ENCODE measurements at regions not wholly inside any gene's neighbourhood (a gene's known extent, or its start where the extent isn't known, plus 50 kb on each side); places are given as distances from the start of the nearest gene placed in this dataset.

DNA sequence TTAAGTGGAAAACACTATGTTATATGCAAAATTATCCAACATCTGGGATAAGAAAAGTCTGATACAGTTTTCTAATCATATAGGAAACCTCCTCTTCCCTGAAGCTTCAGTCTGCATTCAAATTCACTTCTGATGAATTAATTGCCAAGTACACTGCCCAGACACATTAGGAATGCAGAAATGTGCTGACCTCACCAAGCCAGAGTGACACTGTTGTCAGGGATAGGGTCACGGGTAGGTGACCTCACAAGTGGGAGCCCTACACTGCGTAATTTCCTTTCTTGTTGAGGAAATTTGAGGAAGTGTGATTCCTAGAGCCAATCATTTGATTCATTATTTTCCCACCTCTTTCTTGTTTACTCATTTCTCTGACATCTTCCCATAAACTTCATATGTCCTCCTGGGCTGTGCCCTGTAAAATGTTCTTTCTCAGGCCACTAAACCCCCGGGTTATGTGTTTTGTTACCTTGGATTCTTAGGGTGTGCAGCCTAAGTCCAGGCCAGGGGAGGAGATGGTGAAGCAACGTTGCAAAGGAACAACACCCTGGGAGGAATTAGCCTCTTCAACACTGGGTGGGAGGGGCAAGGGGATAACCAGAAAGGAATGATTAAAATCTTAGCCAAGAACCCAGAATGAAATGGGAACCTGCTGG, 411.9 kb downstream of the MTRR start:
- TF ChIP-seq, protein P1, sequence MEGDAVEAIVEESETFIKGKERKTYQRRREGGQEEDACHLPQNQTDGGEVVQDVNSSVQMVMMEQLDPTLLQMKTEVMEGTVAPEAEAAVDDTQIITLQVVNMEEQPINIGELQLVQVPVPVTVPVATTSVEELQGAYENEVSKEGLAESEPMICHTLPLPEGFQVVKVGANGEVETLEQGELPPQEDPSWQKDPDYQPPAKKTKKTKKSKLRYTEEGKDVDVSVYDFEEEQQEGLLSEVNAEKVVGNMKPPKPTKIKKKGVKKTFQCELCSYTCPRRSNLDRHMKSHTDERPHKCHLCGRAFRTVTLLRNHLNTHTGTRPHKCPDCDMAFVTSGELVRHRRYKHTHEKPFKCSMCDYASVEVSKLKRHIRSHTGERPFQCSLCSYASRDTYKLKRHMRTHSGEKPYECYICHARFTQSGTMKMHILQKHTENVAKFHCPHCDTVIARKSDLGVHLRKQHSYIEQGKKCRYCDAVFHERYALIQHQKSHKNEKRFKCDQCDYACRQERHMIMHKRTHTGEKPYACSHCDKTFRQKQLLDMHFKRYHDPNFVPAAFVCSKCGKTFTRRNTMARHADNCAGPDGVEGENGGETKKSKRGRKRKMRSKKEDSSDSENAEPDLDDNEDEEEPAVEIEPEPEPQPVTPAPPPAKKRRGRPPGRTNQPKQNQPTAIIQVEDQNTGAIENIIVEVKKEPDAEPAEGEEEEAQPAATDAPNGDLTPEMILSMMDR (IDR thresholded peaks at IDR 0.05), result no peak
- TF ChIP-seq, protein P2, sequence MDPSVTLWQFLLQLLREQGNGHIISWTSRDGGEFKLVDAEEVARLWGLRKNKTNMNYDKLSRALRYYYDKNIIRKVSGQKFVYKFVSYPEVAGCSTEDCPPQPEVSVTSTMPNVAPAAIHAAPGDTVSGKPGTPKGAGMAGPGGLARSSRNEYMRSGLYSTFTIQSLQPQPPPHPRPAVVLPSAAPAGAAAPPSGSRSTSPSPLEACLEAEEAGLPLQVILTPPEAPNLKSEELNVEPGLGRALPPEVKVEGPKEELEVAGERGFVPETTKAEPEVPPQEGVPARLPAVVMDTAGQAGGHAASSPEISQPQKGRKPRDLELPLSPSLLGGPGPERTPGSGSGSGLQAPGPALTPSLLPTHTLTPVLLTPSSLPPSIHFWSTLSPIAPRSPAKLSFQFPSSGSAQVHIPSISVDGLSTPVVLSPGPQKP (IDR thresholded peaks at IDR 0.05; ENCODE audit: low read depth, low read length), result no peak
- TF ChIP-seq POLR2A (IDR thresholded peaks at IDR 0.05; ENCODE audit: low read length) (no peak), EP300 (IDR thresholded peaks at IDR 0.05) (no peak), SREBF2 (IDR thresholded peaks at IDR 0.05) (no peak), CHD2 (IDR thresholded peaks at IDR 0.05; ENCODE audit: low read length, partially characterized antibody) (no peak), RFX5 (IDR thresholded peaks at IDR 0.05) (no peak), ZFP36 (IDR thresholded peaks at IDR 0.05; ENCODE audit: borderline replicate concordance, partially characterized antibody) (no peak), CEBPB (IDR thresholded peaks at IDR 0.05) (no peak), PHF8 (IDR thresholded peaks at IDR 0.05; ENCODE audit: borderline replicate concordance, low read depth) (no peak)
- TF ChIP-seq, protein P3, sequence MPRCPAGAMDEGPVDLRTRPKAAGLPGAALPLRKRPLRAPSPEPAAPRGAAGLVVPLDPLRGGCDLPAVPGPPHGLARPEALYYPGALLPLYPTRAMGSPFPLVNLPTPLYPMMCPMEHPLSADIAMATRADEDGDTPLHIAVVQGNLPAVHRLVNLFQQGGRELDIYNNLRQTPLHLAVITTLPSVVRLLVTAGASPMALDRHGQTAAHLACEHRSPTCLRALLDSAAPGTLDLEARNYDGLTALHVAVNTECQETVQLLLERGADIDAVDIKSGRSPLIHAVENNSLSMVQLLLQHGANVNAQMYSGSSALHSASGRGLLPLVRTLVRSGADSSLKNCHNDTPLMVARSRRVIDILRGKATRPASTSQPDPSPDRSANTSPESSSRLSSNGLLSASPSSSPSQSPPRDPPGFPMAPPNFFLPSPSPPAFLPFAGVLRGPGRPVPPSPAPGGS (IDR thresholded peaks at IDR 0.05), result no peak
